Colonic mucosa (tissue), 4 donors: ENCODE measurements at regions not wholly inside any gene's neighbourhood (a gene's known extent, or its start where the extent isn't known, plus 50 kb on each side); places are given as distances from the start of the nearest gene placed in this dataset.

Experiments used
- DNase-seq: peaks from one replicate; pipeline ENCODE4 v3.0.0-alpha.2; 2020
- H3K27ac ChIP-seq: fragments of 200-600 bp; one replicate; pipeline ENCODE4 v1.8.0; 2021
- H3K27me3 ChIP-seq: fragments of 200-600 bp; one replicate; pipeline ENCODE4 v1.8.0; 2021
- H3K36me3 ChIP-seq: fragments of 200-600 bp; one replicate; pipeline ENCODE4 v1.8.0; 2021
- H3K4me1 ChIP-seq: fragments of 200-600 bp; one replicate; pipeline ENCODE4 v1.8.0; 2021; ENCODE audit warnings: mild to moderate bottlenecking
- H3K4me3 ChIP-seq: fragments of 200-600 bp; one replicate; pipeline ENCODE4 v1.8.0; 2021
- H3K9ac ChIP-seq, 2 donors: one replicate each; pipeline ENCODE4 v1.7.0; 2013; ENCODE audit warnings: control low read depth in 2 of 2, low read depth in 2 of 2, low read length in 2 of 2
- H3K9me3 ChIP-seq: fragments of 200-600 bp; one replicate; pipeline ENCODE4 v1.8.0; 2021
- intact Hi-C: fragments of 100-400 bp; cut with DNase I; formaldehyde crosslinking; loops from one replicate; pipeline ENCODE4 v1.14.1; 2022
- TF ChIP-seq, protein P1 (sequence below): fragments of 200-600 bp; IDR thresholded peaks from one replicate; pipeline ENCODE4 v1.8.0; 2022; ENCODE audit warnings: antibody characterized with exemption, mild to moderate bottlenecking
- donor health status: healthy.
- donor health status: DM: no; HTN: no; CAD: no.
- donor health status: DM: no; HTN: no; CAD: no.

DNA sequence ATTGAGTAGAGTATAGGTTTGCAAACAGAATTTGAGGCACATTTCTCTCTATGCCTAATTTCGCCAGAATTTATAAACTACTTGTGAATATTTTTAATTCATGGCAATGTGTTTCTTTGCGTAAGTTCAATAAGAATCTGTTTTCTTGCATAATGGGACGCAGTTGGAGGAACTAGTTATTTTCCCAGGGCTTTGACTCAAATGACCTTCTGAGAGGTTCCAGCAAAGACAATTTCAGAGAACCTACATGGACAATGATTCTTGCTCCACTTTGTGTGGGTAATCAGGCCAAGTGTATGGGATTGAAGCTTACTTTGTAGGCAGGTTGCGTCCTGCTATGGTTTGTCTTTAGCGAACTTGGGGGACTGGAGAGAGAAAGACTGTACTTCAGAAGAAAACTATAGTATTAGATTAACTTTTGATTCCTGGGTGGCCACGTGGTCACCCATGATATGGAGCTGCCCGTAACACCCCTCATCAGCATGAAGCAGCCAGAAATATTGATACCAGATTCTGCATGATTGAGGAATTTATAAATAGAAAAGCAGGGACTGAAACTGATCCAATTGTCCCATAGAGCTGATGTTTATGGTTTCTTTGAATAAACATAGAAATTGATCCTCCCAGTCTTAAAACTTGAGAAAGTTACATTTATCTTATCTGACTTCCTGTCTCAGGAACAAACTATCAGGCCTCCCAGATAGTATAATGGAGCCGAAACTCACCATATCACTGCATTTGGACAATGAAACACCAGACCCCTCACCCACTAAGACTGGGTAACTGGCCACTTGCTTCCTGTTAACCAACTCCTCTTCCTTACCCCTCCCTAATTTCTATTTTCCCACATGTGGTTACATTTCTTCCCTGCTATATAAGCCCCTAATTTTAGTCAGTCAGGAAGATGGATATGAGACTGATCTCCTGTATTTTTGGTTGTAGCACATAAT is 815.3 kb upstream of the HS6ST1 start:
- H3K4me1 ChIP-seq: no peaks in the 10 kb centered on the region
- no peaks in the 10 kb centered on the region for H3K36me3 ChIP-seq
- no peak overlapping the region for H3K27ac ChIP-seq
- H3K9me3 ChIP-seq: no peaks in the 10 kb centered on the region
- no peaks in the 10 kb centered on the region for H3K27me3 ChIP-seq
- DNase-seq: no peak
- no peak overlapping the region for H3K4me3 ChIP-seq
- H3K9ac ChIP-seq: no peak overlapping the region
- TF ChIP-seq, protein P1, sequence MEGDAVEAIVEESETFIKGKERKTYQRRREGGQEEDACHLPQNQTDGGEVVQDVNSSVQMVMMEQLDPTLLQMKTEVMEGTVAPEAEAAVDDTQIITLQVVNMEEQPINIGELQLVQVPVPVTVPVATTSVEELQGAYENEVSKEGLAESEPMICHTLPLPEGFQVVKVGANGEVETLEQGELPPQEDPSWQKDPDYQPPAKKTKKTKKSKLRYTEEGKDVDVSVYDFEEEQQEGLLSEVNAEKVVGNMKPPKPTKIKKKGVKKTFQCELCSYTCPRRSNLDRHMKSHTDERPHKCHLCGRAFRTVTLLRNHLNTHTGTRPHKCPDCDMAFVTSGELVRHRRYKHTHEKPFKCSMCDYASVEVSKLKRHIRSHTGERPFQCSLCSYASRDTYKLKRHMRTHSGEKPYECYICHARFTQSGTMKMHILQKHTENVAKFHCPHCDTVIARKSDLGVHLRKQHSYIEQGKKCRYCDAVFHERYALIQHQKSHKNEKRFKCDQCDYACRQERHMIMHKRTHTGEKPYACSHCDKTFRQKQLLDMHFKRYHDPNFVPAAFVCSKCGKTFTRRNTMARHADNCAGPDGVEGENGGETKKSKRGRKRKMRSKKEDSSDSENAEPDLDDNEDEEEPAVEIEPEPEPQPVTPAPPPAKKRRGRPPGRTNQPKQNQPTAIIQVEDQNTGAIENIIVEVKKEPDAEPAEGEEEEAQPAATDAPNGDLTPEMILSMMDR: no peak
- intact Hi-C loops: no loop called here

DNA sequence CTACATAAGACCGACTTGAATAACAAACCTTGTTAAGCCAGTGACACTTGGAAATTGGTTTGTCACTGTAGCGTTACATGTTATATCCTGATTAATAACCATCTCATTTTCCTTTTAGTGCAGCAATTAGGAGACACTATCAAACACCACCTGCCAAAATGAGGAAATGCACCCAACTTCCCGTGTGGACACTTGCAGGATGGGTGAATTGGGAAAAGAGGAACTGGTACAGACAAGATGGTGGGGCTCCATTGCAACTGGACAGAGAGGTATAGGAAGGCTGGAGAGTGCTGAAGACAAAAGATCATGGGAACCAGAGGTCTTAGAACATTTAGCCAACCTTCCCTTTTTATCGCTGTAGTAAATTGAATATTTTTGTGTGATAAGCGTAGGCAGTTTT is 816.3 kb upstream of the HS6ST1 start:
- H3K27me3 ChIP-seq: no peaks in the 10 kb centered on the region
- no peaks in the 10 kb centered on the region for H3K36me3 ChIP-seq
- H3K9ac ChIP-seq: no peak overlapping the region
- no peak overlapping the region for H3K27ac ChIP-seq
- H3K9me3 ChIP-seq: no peaks in the 10 kb centered on the region
- no peaks in the 10 kb centered on the region for H3K4me1 ChIP-seq
- no peak for DNase-seq
- intact Hi-C loops: no loop called here
- TF ChIP-seq, protein P1: no peak
- H3K4me3 ChIP-seq: no peak overlapping the region

DNA sequence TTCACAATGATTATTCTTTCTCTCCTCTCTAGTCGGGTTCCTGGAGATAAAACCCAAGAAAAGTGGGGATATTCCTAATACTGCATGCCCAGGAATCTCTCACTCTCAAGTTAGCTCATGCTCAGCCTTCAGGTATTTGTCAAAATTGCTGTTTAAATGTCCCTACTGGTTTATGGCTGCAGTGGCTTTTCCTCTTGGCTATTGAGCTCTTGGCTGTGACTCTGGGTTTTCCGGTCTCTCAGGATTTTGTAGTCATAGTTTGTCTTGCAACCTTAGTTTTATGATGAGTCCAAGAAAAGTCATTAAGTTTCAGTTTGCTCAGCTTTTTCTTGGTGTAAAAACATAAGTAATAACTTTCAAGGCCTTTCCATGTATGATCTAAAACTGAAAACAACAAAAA is 820.7 kb upstream of the HS6ST1 start:
- no peaks in the 10 kb centered on the region for H3K4me1 ChIP-seq
- no peak overlapping the region for H3K27ac ChIP-seq
- H3K9ac ChIP-seq: no peak overlapping the region
- no peak overlapping the region for H3K4me3 ChIP-seq
- no peaks in the 10 kb centered on the region for H3K36me3 ChIP-seq
- H3K27me3 ChIP-seq: no peaks in the 10 kb centered on the region
- intact Hi-C loops: no loop called here
- TF ChIP-seq, protein P1: no peak
- H3K9me3 ChIP-seq: no peaks in the 10 kb centered on the region
- no peak for DNase-seq

DNA sequence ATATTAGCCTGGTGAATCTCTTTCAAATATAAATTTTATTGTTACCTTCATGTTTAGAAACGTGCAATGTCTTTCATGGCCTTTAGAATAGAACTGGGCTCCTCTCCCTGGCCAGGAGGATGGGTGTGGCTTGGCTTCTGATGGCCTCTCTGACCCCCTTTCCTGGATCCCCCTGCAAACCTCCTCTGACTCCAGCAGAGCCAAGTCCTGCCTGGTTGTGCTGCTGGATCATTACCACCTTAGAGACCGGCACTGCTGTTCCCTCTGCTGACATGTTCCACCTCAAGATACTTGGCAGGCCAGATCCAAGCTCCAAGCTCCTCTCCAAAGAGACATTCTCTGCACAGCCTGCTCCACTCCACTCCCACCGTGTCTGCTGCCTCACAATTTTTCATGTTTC is 823.8 kb upstream of the HS6ST1 start:
- no peak for DNase-seq
- Histone ChIP-seq H3K27ac (no peak overlapping the region), H3K27me3 (no peaks in the 10 kb centered on the region), H3K4me1 (no peaks in the 10 kb centered on the region), H3K9ac (no peak overlapping the region), H3K4me3 (no peak overlapping the region), H3K36me3 (no peaks in the 10 kb centered on the region), H3K9me3 (no peaks in the 10 kb centered on the region)
- TF ChIP-seq, protein P1: no peak
- intact Hi-C loops: no loop called here

DNA sequence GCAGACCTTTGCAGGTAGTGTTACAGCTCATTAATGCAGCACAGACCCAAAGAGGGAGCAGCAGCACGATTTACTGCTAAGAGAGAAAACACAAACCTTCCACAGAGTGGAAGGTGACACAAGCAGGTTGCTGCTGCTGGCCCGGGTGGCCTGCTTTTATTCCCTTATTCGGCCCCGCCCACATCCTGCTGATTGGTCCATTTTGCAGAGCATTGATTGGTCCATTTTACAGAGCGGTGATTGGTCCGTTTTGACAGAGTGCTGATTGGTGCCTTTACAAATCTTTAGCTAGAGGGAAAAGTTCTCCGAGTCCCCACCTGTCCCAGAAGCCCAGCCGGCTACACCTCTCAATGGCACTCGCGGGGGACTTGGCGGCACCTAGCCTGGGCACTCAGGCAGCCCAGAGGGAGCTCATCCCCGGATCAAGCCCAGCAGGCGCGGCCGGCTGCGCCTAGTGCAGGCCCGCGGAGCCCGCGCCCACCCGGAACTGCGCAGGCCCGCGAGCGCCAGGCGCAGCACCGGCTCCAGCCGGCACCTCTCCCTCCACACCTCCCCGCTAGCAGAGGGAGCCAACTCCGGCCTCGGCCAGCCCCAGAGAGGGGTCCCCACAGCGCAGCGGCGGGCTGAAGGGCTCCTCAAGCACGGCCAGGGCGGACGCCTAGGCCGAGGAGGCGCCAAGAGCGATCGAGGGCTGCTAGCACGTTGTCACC is 825.6 kb upstream of the HS6ST1 start:
- Histone ChIP-seq H3K27ac (no peak overlapping the region), H3K4me1 (no peaks in the 10 kb centered on the region), H3K36me3 (no peaks in the 10 kb centered on the region), H3K9ac (no peak overlapping the region), H3K27me3 (no peaks in the 10 kb centered on the region), H3K9me3 (no peaks in the 10 kb centered on the region), H3K4me3 (no peak overlapping the region)
- TF ChIP-seq, protein P1: no peak
- intact Hi-C loops: no loop called here
- no peak for DNase-seq
